Gastrocnemius medialis (tissue), 4 donors: ENCODE measurements at regions not wholly inside any gene's neighbourhood (a gene's known extent, or its start where the extent isn't known, plus 50 kb on each side); places are given as distances from the start of the nearest gene placed in this dataset.

Experiments
- POLR2A ChIP-seq, 2 donors: fragments of 450-650 bp; IDR thresholded peaks; one replicate each; pipeline ENCODE4 v1.6.1; 2017; ENCODE audit warnings: antibody characterized with exemption in 2 of 2, mild to moderate bottlenecking in 2 of 2, moderate library complexity in 2 of 2
- TF ChIP-seq, protein P1 (sequence below), 5 experiments: fragments of 450-650 bp in 3 of 5; fragments of 200-600 bp in 2 of 5; sonication (generic) in 2 of 5; IDR thresholded peaks in 4 of 5; conservative IDR thresholded peaks in 1 of 5; 1 replicate in 4 of 5; 2 replicates in 1 of 5; pipeline ENCODE4 v1.5.1; 2016 to 2019; ENCODE audit warnings: antibody characterized with exemption in 5 of 5, mild to moderate bottlenecking in 3 of 5, moderate library complexity in 3 of 5

- TF ChIP-seq, protein P1, sequence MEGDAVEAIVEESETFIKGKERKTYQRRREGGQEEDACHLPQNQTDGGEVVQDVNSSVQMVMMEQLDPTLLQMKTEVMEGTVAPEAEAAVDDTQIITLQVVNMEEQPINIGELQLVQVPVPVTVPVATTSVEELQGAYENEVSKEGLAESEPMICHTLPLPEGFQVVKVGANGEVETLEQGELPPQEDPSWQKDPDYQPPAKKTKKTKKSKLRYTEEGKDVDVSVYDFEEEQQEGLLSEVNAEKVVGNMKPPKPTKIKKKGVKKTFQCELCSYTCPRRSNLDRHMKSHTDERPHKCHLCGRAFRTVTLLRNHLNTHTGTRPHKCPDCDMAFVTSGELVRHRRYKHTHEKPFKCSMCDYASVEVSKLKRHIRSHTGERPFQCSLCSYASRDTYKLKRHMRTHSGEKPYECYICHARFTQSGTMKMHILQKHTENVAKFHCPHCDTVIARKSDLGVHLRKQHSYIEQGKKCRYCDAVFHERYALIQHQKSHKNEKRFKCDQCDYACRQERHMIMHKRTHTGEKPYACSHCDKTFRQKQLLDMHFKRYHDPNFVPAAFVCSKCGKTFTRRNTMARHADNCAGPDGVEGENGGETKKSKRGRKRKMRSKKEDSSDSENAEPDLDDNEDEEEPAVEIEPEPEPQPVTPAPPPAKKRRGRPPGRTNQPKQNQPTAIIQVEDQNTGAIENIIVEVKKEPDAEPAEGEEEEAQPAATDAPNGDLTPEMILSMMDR (IDR thresholded peaks at IDR 0.05 in 4 of 5, conservative IDR thresholded peaks at IDR 0.05 in 1 of 5), result no peak
- TF ChIP-seq POLR2A (IDR thresholded peaks at IDR 0.05), result no peak
These were observed 1672.9 kb downstream of the REEP3 start for GRCh38 chr10:65194126-65194525.
